ENCODE measurements at regions not wholly inside any gene's neighbourhood (a gene's known extent, or its start where the extent isn't known, plus 50 kb on each side); places are given as distances from the start of the nearest gene placed in this dataset.

DNA sequence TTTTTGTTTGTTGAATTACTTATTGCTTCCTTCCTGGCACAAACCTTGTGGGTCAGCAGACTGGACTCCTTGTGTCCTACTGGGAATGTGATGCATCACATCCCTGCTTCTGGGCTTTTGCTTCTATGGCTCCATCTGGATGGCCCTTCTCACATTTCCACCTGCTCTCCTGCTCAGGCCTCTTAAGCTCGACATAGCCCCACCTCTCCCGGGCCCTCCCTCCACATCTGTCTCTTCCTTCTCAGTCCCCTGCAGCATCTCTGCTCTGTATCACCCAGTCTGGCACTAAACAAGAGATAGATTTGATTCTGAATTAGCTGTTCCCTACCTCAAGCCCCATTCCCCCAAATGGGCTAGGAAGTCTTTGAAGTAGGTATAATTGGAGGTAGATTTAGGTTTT, 356.8 kb downstream of the DHX35 start:
- no peaks in the 10 kb centered on the region for H3K9me3 ChIP-seq (ENCODE audit: control insufficient read depth, insufficient read depth, low read depth, low read length)
- ChIA-PET POLR2A (no interaction called here), CTCF (no interaction called here)
- H3K4me3 ChIP-seq (ENCODE audit: low read depth, low read length), result no peak overlapping the region
- H3K36me3 ChIP-seq (ENCODE audit: control insufficient read depth in 2 of 2, insufficient read depth in 1 of 2, low read length in 2 of 2), result no peaks in the 10 kb centered on the region
- no peak overlapping the region for H3K27ac ChIP-seq (ENCODE audit: extremely low read depth, low read depth, low read length)
- TF ChIP-seq, protein P1, sequence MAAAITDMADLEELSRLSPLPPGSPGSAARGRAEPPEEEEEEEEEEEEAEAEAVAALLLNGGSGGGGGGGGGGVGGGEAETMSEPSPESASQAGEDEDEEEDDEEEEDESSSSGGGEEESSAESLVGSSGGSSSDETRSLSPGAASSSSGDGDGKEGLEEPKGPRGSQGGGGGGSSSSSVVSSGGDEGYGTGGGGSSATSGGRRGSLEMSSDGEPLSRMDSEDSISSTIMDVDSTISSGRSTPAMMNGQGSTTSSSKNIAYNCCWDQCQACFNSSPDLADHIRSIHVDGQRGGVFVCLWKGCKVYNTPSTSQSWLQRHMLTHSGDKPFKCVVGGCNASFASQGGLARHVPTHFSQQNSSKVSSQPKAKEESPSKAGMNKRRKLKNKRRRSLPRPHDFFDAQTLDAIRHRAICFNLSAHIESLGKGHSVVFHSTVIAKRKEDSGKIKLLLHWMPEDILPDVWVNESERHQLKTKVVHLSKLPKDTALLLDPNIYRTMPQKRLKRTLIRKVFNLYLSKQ (tag by site-specific recombination; IDR thresholded peaks at IDR 0.05; ENCODE audit: borderline replicate concordance), result no peak
- TF ChIP-seq, protein P2, sequence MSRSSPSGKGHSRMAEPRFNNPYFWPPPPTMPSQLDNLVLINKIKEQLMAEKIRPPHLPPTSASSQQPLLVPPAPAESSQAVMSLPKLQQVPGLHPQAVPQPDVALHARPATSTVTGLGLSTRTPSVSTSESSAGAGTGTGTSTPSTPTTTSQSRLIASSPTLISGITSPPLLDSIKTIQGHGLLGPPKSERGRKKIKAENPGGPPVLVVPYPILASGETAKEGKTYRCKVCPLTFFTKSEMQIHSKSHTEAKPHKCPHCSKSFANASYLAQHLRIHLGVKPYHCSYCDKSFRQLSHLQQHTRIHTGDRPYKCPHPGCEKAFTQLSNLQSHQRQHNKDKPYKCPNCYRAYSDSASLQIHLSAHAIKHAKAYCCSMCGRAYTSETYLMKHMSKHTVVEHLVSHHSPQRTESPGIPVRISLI (tag by site-specific recombination; IDR thresholded peaks at IDR 0.05), result no peak
- TF ChIP-seq, protein P3, sequence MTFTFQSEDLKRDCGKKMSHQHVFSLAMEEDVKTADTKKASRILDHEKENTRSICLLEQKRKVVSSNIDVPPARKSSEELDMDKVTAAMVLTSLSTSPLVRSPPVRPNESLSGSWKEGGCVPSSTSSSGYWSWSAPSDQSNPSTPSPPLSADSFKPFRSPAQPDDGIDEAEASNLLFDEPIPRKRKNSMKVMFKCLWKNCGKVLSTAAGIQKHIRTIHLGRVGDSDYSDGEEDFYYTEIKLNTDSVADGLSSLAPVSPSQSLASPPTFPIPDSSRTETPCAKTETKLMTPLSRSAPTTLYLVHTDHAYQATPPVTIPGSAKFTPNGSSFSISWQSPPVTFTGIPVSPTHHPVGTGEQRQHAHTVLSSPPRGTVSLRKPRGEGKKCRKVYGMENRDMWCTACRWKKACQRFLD (tag by site-specific recombination; IDR thresholded peaks at IDR 0.05), result no peak
- TF ChIP-seq ZNF266 (tag by site-specific recombination; IDR thresholded peaks at IDR 0.05; ENCODE audit: low read depth), result no peak
- no peak for TF ChIP-seq ZNF146 (tag by site-specific recombination; IDR thresholded peaks at IDR 0.05)
- TF ChIP-seq IKZF3 (tag by site-specific recombination; IDR thresholded peaks at IDR 0.05), result no peak
- TF ChIP-seq HOXA7 (CRISPR knock-in tag; IDR thresholded peaks at IDR 0.05; ENCODE audit: borderline replicate concordance), result no peak
- H3K4me1 ChIP-seq (ENCODE audit: control insufficient read depth, insufficient read depth, low read length), result no peaks in the 10 kb centered on the region

DNA sequence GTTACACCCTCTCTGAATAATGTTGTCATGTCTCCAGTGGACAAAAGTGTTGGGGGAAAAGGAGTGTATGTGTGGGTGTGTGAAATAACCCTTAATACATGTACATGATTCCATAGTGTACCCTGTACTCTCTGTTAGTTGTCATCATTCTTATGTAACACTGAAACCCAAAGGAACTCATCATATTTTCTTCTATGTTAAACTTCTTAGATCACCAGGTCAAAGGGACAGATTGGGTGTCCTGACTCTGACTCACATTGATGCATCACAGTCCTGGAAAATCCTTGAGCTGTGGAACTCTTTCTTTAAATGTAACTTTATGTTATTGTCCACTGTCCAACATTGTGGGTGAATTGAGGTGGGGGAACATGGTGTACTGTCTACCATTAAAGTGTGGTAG, 350.5 kb downstream of the DHX35 start:
- POLR2A ChIA-PET, result no interaction called here
- TF ChIP-seq ZNF2 (tag by site-specific recombination; IDR thresholded peaks at IDR 0.05), result no peak
- no peak for TF ChIP-seq ZNF23 (tag by site-specific recombination; IDR thresholded peaks at IDR 0.05; ENCODE audit: borderline replicate concordance)
- TF ChIP-seq ZNF560 (tag by site-specific recombination; IDR thresholded peaks at IDR 0.05; ENCODE audit: borderline replicate concordance), result no peak
- TF ChIP-seq ZNF677 (tag by site-specific recombination; IDR thresholded peaks at IDR 0.05), result no peak
- TF ChIP-seq, protein P4, sequence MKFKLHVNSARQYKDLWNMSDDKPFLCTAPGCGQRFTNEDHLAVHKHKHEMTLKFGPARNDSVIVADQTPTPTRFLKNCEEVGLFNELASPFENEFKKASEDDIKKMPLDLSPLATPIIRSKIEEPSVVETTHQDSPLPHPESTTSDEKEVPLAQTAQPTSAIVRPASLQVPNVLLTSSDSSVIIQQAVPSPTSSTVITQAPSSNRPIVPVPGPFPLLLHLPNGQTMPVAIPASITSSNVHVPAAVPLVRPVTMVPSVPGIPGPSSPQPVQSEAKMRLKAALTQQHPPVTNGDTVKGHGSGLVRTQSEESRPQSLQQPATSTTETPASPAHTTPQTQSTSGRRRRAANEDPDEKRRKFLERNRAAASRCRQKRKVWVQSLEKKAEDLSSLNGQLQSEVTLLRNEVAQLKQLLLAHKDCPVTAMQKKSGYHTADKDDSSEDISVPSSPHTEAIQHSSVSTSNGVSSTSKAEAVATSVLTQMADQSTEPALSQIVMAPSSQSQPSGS (tag by site-specific recombination; IDR thresholded peaks at IDR 0.05; ENCODE audit: low read depth), result no peak
- no peak for TF ChIP-seq ZNF132 (tag by site-specific recombination; IDR thresholded peaks at IDR 0.05; ENCODE audit: borderline replicate concordance)
- TF ChIP-seq ZNF391 (tag by site-specific recombination; IDR thresholded peaks at IDR 0.05; ENCODE audit: borderline replicate concordance, low read depth), result no peak
- no peak for TF ChIP-seq SCRT2 (tag by site-specific recombination; IDR thresholded peaks at IDR 0.05)
- TF ChIP-seq HOXD13 (CRISPR knock-in tag; IDR thresholded peaks at IDR 0.05; ENCODE audit: borderline replicate concordance), result no peak
- no peak for TF ChIP-seq ZNF585B (tag by site-specific recombination; IDR thresholded peaks at IDR 0.05)
- no peak for TF ChIP-seq ZNF768 (tag by site-specific recombination; IDR thresholded peaks at IDR 0.05)
- TF ChIP-seq ZNF48 (tag by site-specific recombination; IDR thresholded peaks at IDR 0.05), result no peak
- no peak for TF ChIP-seq ZNF416 (tag by site-specific recombination; IDR thresholded peaks at IDR 0.05)
- TF ChIP-seq ZNF529 (tag by site-specific recombination; IDR thresholded peaks at IDR 0.05; ENCODE audit: insufficient replicate concordance), result no peak
- Histone ChIP-seq H3K4me1 (ENCODE audit: control insufficient read depth, insufficient read depth, low read length) (no peaks in the 10 kb centered on the region), H3K9me3 (ENCODE audit: control insufficient read depth, insufficient read depth, low read depth, low read length) (no peaks in the 10 kb centered on the region), H3K27ac (ENCODE audit: extremely low read depth, low read depth, low read length) (no peak overlapping the region), H3K36me3 (ENCODE audit: control insufficient read depth in 2 of 2, insufficient read depth in 1 of 2, low read length in 2 of 2) (no peaks in the 10 kb centered on the region), H3K4me3 (ENCODE audit: low read depth, low read length) (no peak overlapping the region)
- CTCF ChIA-PET, result no interaction called here

Measured in HEK293 (cell line).